GM23338 (cell line): ENCODE measurements at regions not wholly inside any gene's neighbourhood (a gene's known extent, or its start where the extent isn't known, plus 50 kb on each side); places are given as distances from the start of the nearest gene placed in this dataset.

Experiments used
- CTCF ChIP-seq, 2 experiments: fragments of 200-600 bp in 1 of 2; sonication (generic) in 1 of 2; conservative IDR thresholded peaks; 2 replicates each; pipeline versions ENCODE4 v1.5.1 to v1.6.1; 2016 to 2017; ENCODE audit warnings: antibody characterized with exemption in 2 of 2, low read depth in 2 of 2, mild to moderate bottlenecking in 2 of 2, moderate library complexity in 1 of 2
- EZH2 ChIP-seq: fragments of 200-600 bp; sonication (generic); IDR thresholded peaks from one replicate; pipeline ENCODE4 v1.8.0; 2017; ENCODE audit warnings: antibody characterized with exemption, mild to moderate bottlenecking, low read depth; ENCODE audit not compliant: unreplicated experiment
- POLR2AphosphoS5 ChIP-seq: IDR thresholded peaks from 2 replicates; pipeline ENCODE4 v1.6.1; 2016; ENCODE audit warnings: antibody characterized with exemption, low read depth
- STAT1 ChIP-seq: IDR thresholded peaks from one replicate; pipeline ENCODE4 v1.6.1; 2016; ENCODE audit warnings: antibody characterized with exemption; ENCODE audit not compliant: unreplicated experiment
- ZNF331 ChIP-seq: fragments of 250-450 bp; sonication (Bioruptor Pico); IDR thresholded peaks from 2 replicates; pipeline ENCODE4 v1.5.0; 2020; ENCODE audit warnings: low read depth, mild to moderate bottlenecking, moderate library complexity
- TF ChIP-seq, protein P1 (sequence below): IDR thresholded peaks from one replicate; pipeline ENCODE4 v1.6.1; 2018; ENCODE audit warnings: antibody characterized with exemption; ENCODE audit not compliant: unreplicated experiment

- TF ChIP-seq EZH2 (no peak), CTCF (conservative IDR thresholded peaks at IDR 0.05; ENCODE audit: low read depth in 2 of 2) (no peak), ZNF331 (no peak), POLR2AphosphoS5 (no peak), STAT1 (no peak)
- TF ChIP-seq, protein P1, sequence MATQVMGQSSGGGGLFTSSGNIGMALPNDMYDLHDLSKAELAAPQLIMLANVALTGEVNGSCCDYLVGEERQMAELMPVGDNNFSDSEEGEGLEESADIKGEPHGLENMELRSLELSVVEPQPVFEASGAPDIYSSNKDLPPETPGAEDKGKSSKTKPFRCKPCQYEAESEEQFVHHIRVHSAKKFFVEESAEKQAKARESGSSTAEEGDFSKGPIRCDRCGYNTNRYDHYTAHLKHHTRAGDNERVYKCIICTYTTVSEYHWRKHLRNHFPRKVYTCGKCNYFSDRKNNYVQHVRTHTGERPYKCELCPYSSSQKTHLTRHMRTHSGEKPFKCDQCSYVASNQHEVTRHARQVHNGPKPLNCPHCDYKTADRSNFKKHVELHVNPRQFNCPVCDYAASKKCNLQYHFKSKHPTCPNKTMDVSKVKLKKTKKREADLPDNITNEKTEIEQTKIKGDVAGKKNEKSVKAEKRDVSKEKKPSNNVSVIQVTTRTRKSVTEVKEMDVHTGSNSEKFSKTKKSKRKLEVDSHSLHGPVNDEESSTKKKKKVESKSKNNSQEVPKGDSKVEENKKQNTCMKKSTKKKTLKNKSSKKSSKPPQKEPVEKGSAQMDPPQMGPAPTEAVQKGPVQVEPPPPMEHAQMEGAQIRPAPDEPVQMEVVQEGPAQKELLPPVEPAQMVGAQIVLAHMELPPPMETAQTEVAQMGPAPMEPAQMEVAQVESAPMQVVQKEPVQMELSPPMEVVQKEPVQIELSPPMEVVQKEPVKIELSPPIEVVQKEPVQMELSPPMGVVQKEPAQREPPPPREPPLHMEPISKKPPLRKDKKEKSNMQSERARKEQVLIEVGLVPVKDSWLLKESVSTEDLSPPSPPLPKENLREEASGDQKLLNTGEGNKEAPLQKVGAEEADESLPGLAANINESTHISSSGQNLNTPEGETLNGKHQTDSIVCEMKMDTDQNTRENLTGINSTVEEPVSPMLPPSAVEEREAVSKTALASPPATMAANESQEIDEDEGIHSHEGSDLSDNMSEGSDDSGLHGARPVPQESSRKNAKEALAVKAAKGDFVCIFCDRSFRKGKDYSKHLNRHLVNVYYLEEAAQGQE, result no peak
Measured at GRCh38 chr1:195530961-195531360, 1077.3 kb downstream of the KCNT2 start.
